ENCODE measurements at regions not wholly inside any gene's neighbourhood (a gene's known extent, or its start where the extent isn't known, plus 50 kb on each side); places are given as distances from the start of the nearest gene placed in this dataset.

DNA sequence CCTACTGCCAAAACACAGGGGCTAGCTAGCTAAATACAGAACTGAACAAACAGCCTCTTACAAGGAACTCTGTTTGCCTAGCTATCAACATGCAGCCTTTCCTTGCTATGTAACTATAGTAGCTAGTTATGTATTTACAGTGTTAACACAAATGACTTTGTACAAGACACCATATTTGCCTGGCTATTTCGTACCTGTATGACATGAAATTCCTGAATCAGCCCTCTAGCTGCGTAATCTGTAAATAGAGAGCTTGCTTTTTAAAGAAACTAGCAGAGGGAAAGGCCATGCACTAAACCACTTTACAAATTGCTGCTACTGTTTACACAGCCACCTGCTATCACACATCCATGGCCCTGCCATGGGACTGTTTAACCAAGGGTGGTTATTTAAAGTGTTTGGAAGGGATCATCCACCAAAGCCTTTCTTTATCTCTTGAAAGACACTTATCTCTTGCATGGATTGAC is 248.7 kb downstream of the TFCP2L1 start:
- Mint-ChIP-seq H3K4me3 (no peak overlapping the region), H3K4me1 (peaks cover 21% of the 10 kb centered on the region), H3K27me3 (ENCODE audit: low read depth) (peaks cover 28% of the 10 kb centered on the region), H3K27ac (no peak overlapping the region), H3K9me3 (no peaks in the 10 kb centered on the region), H3K36me3 (ENCODE audit: low read depth) (no peaks in the 10 kb centered on the region)
- TF ChIP-seq, protein P1, sequence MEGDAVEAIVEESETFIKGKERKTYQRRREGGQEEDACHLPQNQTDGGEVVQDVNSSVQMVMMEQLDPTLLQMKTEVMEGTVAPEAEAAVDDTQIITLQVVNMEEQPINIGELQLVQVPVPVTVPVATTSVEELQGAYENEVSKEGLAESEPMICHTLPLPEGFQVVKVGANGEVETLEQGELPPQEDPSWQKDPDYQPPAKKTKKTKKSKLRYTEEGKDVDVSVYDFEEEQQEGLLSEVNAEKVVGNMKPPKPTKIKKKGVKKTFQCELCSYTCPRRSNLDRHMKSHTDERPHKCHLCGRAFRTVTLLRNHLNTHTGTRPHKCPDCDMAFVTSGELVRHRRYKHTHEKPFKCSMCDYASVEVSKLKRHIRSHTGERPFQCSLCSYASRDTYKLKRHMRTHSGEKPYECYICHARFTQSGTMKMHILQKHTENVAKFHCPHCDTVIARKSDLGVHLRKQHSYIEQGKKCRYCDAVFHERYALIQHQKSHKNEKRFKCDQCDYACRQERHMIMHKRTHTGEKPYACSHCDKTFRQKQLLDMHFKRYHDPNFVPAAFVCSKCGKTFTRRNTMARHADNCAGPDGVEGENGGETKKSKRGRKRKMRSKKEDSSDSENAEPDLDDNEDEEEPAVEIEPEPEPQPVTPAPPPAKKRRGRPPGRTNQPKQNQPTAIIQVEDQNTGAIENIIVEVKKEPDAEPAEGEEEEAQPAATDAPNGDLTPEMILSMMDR (IDR thresholded peaks at IDR 0.05; ENCODE audit: unreplicated experiment in 3 of 3), result no peak

DNA sequence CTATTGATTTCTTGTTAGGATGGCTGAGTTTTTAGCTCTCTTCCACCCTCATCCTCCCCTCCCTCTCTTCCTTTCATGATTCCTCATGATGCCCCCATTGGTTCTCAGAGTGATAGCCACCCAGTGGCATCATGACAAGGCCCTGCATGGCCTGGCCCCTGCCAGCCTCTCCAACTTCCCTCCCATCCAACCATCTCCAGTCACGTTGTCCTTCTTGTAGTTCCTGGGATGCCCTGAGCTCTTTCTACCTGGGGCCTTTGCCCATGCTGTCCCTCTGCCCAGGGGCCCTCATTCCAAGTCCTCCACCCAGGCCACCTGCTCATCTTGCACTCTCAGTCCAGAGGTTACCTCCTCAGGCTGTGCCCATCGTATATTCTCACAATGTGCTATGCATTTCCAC is 247.5 kb downstream of the TFCP2L1 start:
- Mint-ChIP-seq H3K4me1 (peaks cover 21% of the 10 kb centered on the region), H3K27me3 (ENCODE audit: low read depth) (peaks cover 32% of the 10 kb centered on the region), H3K4me3 (no peak overlapping the region), H3K9me3 (no peaks in the 10 kb centered on the region), H3K36me3 (ENCODE audit: low read depth) (no peaks in the 10 kb centered on the region), H3K27ac (no peak overlapping the region)
- TF ChIP-seq, protein P1 (IDR thresholded peaks at IDR 0.05; ENCODE audit: unreplicated experiment in 3 of 3), result no peak

DNA sequence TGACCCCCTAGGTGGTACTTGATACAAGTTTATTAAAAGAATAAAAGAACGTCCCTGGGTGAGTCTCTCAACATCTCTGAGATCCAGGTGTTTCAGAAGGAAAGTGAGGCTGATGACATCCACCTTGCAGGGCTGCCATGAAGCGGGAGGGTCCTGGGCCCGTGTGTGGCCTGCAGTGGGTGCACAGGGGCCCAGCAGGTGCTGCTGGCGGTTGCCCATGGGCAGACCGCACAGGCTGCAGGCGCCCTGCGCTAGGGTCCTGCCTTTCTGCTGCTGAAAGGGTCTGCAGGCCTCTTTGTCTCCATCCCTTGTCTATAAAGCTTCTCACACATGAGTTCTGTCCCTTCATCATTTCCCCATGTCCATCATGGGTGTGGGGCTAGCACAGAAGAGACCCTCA is 247.0 kb downstream of the TFCP2L1 start:
- H3K9me3 Mint-ChIP-seq, result no peaks in the 10 kb centered on the region
- TF ChIP-seq, protein P1 (IDR thresholded peaks at IDR 0.05; ENCODE audit: unreplicated experiment in 3 of 3), result no peak
- peaks cover 36% of the 10 kb centered on the region for H3K27me3 Mint-ChIP-seq (ENCODE audit: low read depth)
- H3K4me3 Mint-ChIP-seq, result no peak overlapping the region
- no peak overlapping the region for H3K27ac Mint-ChIP-seq
- H3K36me3 Mint-ChIP-seq (ENCODE audit: low read depth), result no peaks in the 10 kb centered on the region
- H3K4me1 Mint-ChIP-seq, result peaks cover 21% of the 10 kb centered on the region

DNA sequence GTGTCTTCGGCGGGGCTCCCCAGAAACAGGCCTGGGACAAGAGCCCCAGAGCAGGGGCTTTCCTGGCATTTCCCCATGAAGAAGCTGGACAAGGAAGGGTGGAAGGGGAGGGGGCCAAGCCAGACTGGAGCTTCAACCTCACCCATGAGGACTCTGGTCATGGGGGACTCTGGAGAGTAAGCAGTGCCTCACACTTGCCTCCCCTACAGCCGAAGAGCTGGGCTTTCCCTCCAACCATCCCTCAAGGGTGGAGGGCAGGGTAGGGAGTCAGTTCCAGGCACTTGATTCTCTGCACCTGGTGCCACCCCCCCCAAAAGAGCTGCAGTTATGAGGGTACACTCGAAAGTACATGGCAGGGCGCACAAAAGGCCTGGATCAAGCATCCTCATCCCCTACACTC is 246.6 kb downstream of the TFCP2L1 start:
- Mint-ChIP-seq H3K36me3 (ENCODE audit: low read depth) (no peaks in the 10 kb centered on the region), H3K4me3 (no peak overlapping the region), H3K27ac (no peak overlapping the region), H3K27me3 (ENCODE audit: low read depth) (peaks cover 36% of the 10 kb centered on the region), H3K9me3 (no peaks in the 10 kb centered on the region), H3K4me1 (peaks cover 21% of the 10 kb centered on the region)
- TF ChIP-seq, protein P1 (IDR thresholded peaks at IDR 0.05; ENCODE audit: unreplicated experiment in 3 of 3), result no peak

DNA sequence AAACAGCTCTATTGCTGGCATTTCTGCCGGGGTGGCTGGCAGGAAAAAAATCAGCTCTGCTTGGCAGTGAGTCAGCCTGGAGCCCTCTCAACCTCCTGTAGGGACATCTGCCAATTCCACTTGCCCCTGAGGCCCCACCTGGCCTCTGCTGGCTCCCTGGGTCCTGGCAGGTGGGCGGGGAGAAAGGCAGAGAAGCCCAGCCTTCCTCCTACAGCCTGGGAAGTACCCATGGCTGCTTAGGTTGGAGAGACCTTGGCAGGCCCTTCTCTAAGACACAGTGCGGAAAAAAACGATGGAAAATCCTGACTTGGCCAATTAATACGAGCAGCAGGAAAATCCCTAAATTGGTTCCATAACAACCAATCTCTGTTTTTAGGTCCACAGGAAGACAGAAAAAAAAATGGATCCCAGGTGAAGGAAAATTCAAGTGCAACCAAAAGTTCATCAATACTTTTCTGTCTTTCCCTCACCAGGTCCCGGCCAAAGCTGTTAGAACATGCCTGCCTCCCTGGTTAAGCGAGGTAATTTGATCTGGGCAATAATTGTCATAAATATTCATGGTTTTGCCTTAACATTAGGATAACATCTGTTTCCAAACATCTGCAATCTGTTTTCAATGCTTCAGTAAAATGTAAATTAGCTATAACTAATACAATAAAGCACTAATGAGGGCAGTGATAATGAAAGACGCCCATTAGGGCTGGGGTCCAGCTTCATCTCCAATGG is 245.9 kb downstream of the TFCP2L1 start:
- H3K9me3 Mint-ChIP-seq, result no peaks in the 10 kb centered on the region

More for the DNA sequence above, 245.9 kb downstream of the TFCP2L1 start:
- no peak overlapping the region for H3K4me3 Mint-ChIP-seq
- TF ChIP-seq, protein P1 (IDR thresholded peaks at IDR 0.05; ENCODE audit: unreplicated experiment in 3 of 3), result no peak
- H3K36me3 Mint-ChIP-seq (ENCODE audit: low read depth), result no peaks in the 10 kb centered on the region
- peaks cover 35% of the 10 kb centered on the region for H3K27me3 Mint-ChIP-seq (ENCODE audit: low read depth)
- H3K4me1 Mint-ChIP-seq, result peaks cover 21% of the 10 kb centered on the region
- no peak overlapping the region for H3K27ac Mint-ChIP-seq

Data from nephron (organoid).